Lower leg skin (tissue), 4 donors: ENCODE measurements at regions not wholly inside any gene's neighbourhood (a gene's known extent, or its start where the extent isn't known, plus 50 kb on each side); places are given as distances from the start of the nearest gene placed in this dataset.

Experiments
- DNase-seq, 2 donors: peaks; one replicate each; pipeline ENCODE4 v3.0.0-alpha.2; 2019; ENCODE audit warnings: low spot score in 2 of 2
- H3K4me3 ChIP-seq: fragments of 200-600 bp; sonication (generic); 2 replicates; pipeline ENCODE4 v1.5.1; 2017; ENCODE audit warnings: mild to moderate bottlenecking, low read depth; ENCODE audit not compliant: poor library complexity, severe bottlenecking
- POLR2A ChIP-seq, 2 donors: fragments of 450-650 bp; IDR thresholded peaks; one replicate each; pipeline ENCODE4 v1.6.1; 2016 to 2017; ENCODE audit warnings: antibody characterized with exemption in 2 of 2, mild to moderate bottlenecking in 1 of 2, moderate library complexity in 1 of 2
- WGBS, 2 donors: methylation state at CpG; one replicate each; pipeline ENCODE4 v1.1.5; 2018; 5-methylcytosine and 5-hydroxymethylcytosine counted together
- intact Hi-C: fragments of 100-400 bp; cut with DNase I; formaldehyde crosslinking; loops from one replicate; pipeline ENCODE4 v1.15.0; 2023; ENCODE audit warnings: low total_unique reads
- TF ChIP-seq, protein P1 (sequence below), 3 donors: fragments of 450-650 bp; IDR thresholded peaks; one replicate each; pipeline ENCODE4 v1.5.1; 2016; ENCODE audit warnings: antibody characterized with exemption in 3 of 3, mild to moderate bottlenecking in 3 of 3, moderate library complexity in 2 of 3

DNA sequence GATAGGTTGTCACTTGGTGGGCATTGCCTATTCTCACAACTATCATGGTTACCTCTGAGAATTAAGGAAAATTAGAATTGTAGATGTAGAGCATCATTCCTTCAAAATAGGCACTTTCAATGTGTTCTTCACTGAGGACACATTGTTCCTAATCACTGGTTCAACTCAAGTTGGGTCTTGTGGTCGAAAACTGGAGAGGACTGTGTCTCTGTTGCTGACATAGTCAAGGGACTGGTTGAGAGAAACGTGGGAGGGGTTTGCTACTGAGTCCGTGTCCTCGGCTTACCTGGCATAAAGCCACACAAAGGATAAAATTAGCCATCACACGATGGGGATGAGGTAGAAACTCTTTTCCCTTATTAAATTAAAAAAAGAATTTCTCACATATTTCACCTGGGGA is 205.9 kb upstream of the CD180 start:
- TF ChIP-seq, protein P1, sequence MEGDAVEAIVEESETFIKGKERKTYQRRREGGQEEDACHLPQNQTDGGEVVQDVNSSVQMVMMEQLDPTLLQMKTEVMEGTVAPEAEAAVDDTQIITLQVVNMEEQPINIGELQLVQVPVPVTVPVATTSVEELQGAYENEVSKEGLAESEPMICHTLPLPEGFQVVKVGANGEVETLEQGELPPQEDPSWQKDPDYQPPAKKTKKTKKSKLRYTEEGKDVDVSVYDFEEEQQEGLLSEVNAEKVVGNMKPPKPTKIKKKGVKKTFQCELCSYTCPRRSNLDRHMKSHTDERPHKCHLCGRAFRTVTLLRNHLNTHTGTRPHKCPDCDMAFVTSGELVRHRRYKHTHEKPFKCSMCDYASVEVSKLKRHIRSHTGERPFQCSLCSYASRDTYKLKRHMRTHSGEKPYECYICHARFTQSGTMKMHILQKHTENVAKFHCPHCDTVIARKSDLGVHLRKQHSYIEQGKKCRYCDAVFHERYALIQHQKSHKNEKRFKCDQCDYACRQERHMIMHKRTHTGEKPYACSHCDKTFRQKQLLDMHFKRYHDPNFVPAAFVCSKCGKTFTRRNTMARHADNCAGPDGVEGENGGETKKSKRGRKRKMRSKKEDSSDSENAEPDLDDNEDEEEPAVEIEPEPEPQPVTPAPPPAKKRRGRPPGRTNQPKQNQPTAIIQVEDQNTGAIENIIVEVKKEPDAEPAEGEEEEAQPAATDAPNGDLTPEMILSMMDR (IDR thresholded peaks at IDR 0.05): no peak
- no peak for TF ChIP-seq POLR2A (IDR thresholded peaks at IDR 0.05)
- no peak overlapping the region for H3K4me3 ChIP-seq
- intact Hi-C loops: no loop called here
- WGBS, 2 donors: 80 to 84% methylated on average over 5 of the region's 5 CpGs
- DNase-seq: no peak

DNA sequence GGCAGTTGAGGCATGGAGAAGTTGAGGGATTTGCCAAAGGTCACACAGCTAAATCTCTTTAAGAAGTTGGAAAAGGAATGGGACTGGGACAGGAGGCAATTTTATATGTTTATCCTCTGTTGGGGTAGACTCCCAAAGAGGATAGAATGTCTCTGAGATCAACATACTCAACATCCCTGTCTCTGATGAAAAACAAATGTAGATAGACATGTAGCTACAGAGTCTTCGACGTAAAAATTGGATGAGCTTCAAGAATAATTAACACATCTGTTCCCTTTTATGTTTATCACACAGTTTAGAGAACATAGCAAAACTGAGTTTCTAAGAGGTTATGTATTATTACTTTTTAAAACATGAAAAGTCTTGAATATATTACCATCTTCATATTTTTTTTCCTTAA is 204.6 kb upstream of the CD180 start:
- 32 to 34% methylated on average over 2 of the region's 2 CpGs for WGBS, 2 donors
- no peak overlapping the region for H3K4me3 ChIP-seq
- DNase-seq: no peak
- TF ChIP-seq, protein P1 (IDR thresholded peaks at IDR 0.05): no peak
- no peak for TF ChIP-seq POLR2A (IDR thresholded peaks at IDR 0.05)
- intact Hi-C loops: no loop called here

DNA sequence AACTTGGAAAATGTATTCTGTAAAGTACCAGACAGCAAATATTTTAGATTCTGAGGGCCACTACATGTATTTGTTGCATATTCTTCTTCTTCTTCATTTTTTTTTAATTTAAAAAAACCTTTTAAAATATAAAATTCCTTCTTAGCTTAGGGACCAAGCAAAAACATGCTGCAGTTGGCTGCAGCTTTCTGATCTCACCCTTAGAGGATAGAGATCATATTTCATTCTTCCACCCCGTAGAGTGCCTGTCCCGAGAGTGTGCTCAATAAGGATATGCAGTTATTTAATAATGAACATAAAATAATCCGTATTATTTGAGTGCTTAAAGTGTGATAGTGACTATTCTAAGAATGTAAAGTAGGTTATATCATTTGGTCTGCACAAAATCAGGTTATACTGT is 204.2 kb upstream of the CD180 start:
- DNase-seq: no peak
- H3K4me3 ChIP-seq: no peak overlapping the region
- intact Hi-C loops: no loop called here
- TF ChIP-seq, protein P1 (IDR thresholded peaks at IDR 0.05): no peak
- no peak for TF ChIP-seq POLR2A (IDR thresholded peaks at IDR 0.05)
- 51 to 67% methylated on average over 3 of the region's 3 CpGs for WGBS, 2 donors

DNA sequence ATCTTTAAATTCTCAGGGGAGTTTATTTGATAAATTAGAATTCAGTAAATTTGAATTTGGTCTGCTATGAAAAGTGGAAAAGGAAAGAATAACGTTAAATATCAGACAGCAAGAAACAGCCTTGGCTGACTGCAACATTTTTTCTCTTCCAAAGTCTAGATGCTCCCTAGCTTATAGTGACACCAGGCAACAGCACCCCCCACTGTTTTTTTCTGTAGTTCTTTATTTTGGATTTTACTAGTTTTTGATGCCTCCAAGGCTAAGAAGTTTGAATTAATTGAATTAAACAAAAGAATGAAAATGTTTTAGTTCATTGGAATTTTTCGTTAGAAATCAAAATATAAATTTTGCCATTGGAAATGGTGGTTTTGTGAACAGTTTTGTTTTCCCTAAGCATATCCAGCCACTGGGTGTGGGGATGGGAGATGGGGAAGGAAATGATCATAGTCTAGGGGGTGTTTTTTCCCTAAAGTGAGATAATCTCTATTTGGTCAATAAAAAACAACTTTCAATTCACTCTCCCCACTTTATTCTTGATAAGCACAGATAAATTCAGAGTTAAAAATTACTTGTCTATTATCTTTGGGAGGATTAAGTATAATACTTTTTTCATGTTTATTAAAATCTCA is 199.3 kb upstream of the CD180 start:
- no peak overlapping the region for H3K4me3 ChIP-seq
- TF ChIP-seq POLR2A (IDR thresholded peaks at IDR 0.05): no peak
- TF ChIP-seq, protein P1 (IDR thresholded peaks at IDR 0.05): no peak
- no peak for DNase-seq
- intact Hi-C loops: no loop called here
- WGBS, 2 donors: 60 to 67% methylated on average over 2 of the region's 2 CpGs

DNA sequence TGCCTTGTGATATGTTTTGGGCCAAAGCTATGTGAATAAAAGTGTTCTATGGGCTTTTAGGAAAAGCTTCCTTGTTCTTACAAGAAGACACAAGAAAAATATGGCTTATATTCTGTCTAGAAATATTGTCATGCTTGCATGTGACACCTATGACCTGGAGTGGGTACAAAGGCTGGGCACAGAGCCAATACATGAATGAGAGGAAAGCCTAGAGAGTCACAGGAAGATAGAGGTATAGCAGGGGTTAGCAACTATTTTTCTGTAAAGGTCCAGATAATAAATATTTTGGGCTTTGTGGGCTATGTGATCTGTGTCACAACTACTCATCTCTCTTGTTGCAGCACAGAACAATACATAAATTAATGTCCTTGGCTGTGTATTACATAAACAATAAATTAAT is 196.6 kb upstream of the CD180 start:
- TF ChIP-seq, protein P1 (IDR thresholded peaks at IDR 0.05): no peak
- no peak for TF ChIP-seq POLR2A (IDR thresholded peaks at IDR 0.05)
- DNase-seq: no peak
- intact Hi-C loops: no loop called here
- no peak overlapping the region for H3K4me3 ChIP-seq

DNA sequence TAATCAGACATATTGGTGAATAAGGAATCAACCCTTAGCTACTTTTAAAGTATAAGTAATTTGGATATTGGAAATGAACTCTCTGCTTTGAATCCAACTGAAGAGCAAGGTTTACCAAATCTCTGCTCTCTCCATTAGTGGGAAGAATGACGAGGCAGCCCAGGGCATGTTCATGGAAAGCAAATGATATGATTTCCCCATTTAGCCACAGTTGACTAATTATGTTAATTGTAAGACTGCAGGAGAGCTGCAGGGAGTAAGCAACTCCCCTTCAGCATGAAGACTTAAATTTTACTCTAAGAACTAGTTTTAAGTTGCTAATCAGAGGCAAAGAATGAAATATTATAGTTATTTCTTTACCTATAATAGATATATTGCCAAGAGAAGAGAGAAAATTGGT is 194.3 kb upstream of the CD180 start:
- DNase-seq: no peak
- TF ChIP-seq, protein P1 (IDR thresholded peaks at IDR 0.05): no peak
- no peak for TF ChIP-seq POLR2A (IDR thresholded peaks at IDR 0.05)
- H3K4me3 ChIP-seq: no peak overlapping the region
- WGBS, 2 donors: 68 to 74% methylated on average over 1 of the region's 1 CpG
- intact Hi-C loops: no loop called here
